ENCODE measurements at regions not wholly inside any gene's neighbourhood (a gene's known extent, or its start where the extent isn't known, plus 50 kb on each side); places are given as distances from the start of the nearest gene placed in this dataset.

DNA sequence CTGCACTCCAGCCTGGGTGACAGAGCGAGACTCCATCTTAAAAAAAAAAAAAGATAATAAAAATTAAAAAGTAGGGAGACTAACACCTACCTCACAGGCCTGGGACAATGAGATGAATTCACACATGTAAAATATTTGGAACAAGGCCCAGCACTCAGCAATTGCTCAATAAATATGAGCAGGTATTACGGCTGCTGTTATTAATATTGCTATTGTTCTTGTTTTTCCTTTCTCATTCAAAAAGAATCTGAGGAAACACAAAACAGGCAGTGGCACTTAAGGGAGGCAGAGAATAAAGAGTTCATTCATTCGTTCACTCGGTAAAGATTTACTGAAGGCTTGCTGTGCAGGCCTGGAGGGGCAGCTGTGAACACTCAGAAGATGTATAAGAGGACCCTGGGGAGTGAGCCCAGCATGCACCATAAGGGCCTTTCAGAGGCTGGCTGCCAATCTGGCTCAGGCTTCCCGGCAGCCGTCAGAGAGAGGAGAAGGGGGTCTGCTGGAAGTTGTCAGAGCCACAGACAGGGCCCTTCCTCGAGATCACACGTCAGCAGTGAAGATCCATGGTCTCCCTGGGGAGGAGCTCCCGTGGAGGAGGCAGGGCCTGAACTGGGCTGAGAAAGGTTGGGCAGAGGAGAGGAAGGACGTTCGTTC, 51.6 kb upstream of the TCF20 start:
- TF ChIP-seq CTCF (IDR thresholded peaks at IDR 0.05) (no peak), POLR2A (IDR thresholded peaks at IDR 0.05) (no peak), POLR2AphosphoS5 (IDR thresholded peaks at IDR 0.05) (no peak)
